WTC11 (cell line): ENCODE measurements at regions not wholly inside any gene's neighbourhood (a gene's known extent, or its start where the extent isn't known, plus 50 kb on each side); places are given as distances from the start of the nearest gene placed in this dataset.
A peak's percentile ranks its signal among the peaks of the same experiment; 100 is the strongest.

Experiments used
- ATAC-seq: fragments of 200-7000 bp; cut with Tn5 transposase; 2 replicates; pipeline ENCODE4 v1.10.0; 2021; ENCODE audit warnings: mild to moderate bottlenecking, moderate library complexity
- CTCF ChIA-PET: fragments of 300-600 bp; sonication (Branson Sonifier 250); formaldehyde crosslinking; loops from one replicate; lab custom pipeline; 2021; ENCODE audit warnings: antibody characterized with exemption; lab: Charles Lee
- POLR2A ChIA-PET: fragments of 350-600 bp; sonication (Branson Sonifier 250); formaldehyde crosslinking; loops from one replicate; lab custom pipeline; 2021; ENCODE audit warnings: antibody characterized with exemption; lab: Charles Lee
- DNase-seq: peaks from one replicate; pipeline ENCODE4 v3.0.0; 2021; ENCODE audit warnings: low spot score
- H3K27ac Mint-ChIP-seq: 2 replicates; pipeline ENCODE4 v1.8.0; 2021; ENCODE audit warnings: mixed read lengths
- H3K27me3 Mint-ChIP-seq: 2 replicates; pipeline ENCODE4 v1.8.0; 2021; ENCODE audit warnings: low read depth, mild to moderate bottlenecking, moderate library complexity, mixed read lengths
- H3K36me3 Mint-ChIP-seq: 2 replicates; pipeline ENCODE4 v1.8.0; 2021; ENCODE audit warnings: mixed read lengths
- H3K4me1 Mint-ChIP-seq: 2 replicates; pipeline ENCODE4 v1.8.0; 2022; ENCODE audit warnings: mixed read lengths
- H3K4me3 Mint-ChIP-seq: 2 replicates; pipeline ENCODE4 v1.8.0; 2021; ENCODE audit warnings: mild to moderate bottlenecking, moderate library complexity, mixed read lengths
- H3K9me3 Mint-ChIP-seq: 2 replicates; pipeline ENCODE4 v1.8.0; 2021; ENCODE audit warnings: mixed read lengths
- ATF6 ChIP-seq: sonication (generic); formaldehyde crosslinking; IDR thresholded peaks from 2 replicates; pipeline ENCODE4 v1.8.1; 2023; ENCODE audit warnings: mild to moderate bottlenecking, missing genetic modification reagents
- E2F5 ChIP-seq: sonication (generic); formaldehyde crosslinking; IDR thresholded peaks from 2 replicates; pipeline ENCODE4 v1.8.1; 2022; ENCODE audit warnings: mild to moderate bottlenecking, moderate library complexity, missing genetic modification reagents
- FOXP4 ChIP-seq: sonication (generic); formaldehyde crosslinking; IDR thresholded peaks from 2 replicates; pipeline ENCODE4 v1.8.0; 2022; ENCODE audit warnings: mild to moderate bottlenecking, missing genetic modification reagents
- GRHL2 ChIP-seq: fragments of 250-450 bp; sonication (Bioruptor Pico); IDR thresholded peaks from 2 replicates; pipeline ENCODE4 v1.8.0; 2022; ENCODE audit warnings: mild to moderate bottlenecking, moderate library complexity; ENCODE audit not compliant: insufficient replicate concordance, severe bottlenecking
- JUN ChIP-seq: sonication (generic); formaldehyde crosslinking; IDR thresholded peaks from 2 replicates; pipeline ENCODE4 v1.8.0; 2023; ENCODE audit warnings: mild to moderate bottlenecking, missing genetic modification reagents
- MXD4 ChIP-seq: fragments of 250-450 bp; sonication (Bioruptor Pico); IDR thresholded peaks from 2 replicates; pipeline ENCODE4 v1.8.0; 2021; ENCODE audit warnings: mild to moderate bottlenecking, moderate library complexity, borderline replicate concordance
- NFE2L1 ChIP-seq: sonication (generic); formaldehyde crosslinking; IDR thresholded peaks from 2 replicates; pipeline ENCODE4 v1.8.1; 2023; ENCODE audit warnings: missing genetic modification reagents
- NR1H2 ChIP-seq: sonication (generic); formaldehyde crosslinking; IDR thresholded peaks from 2 replicates; pipeline ENCODE4 v1.9.0; 2021; ENCODE audit warnings: mild to moderate bottlenecking, moderate library complexity, missing genetic modification reagents
- PRDM15 ChIP-seq: sonication (generic); formaldehyde crosslinking; IDR thresholded peaks from 2 replicates; pipeline ENCODE4 v1.8.0; 2022; ENCODE audit warnings: missing genetic modification reagents
- PREB ChIP-seq: sonication (generic); formaldehyde crosslinking; IDR thresholded peaks from 2 replicates; pipeline ENCODE4 v1.8.1; 2022; ENCODE audit warnings: mild to moderate bottlenecking, missing genetic modification reagents, moderate library complexity, borderline replicate concordance
- SMAD3 ChIP-seq: sonication (generic); formaldehyde crosslinking; IDR thresholded peaks from 2 replicates; pipeline ENCODE4 v1.8.0; 2022; ENCODE audit warnings: missing genetic modification reagents, mild to moderate bottlenecking, borderline replicate concordance
- STAT6 ChIP-seq: sonication (generic); formaldehyde crosslinking; conservative IDR thresholded peaks from 2 replicates; pipeline ENCODE4 v1.8.1; 2023; ENCODE audit warnings: mild to moderate bottlenecking, low read depth, missing genetic modification reagents, moderate library complexity
- TEAD1 ChIP-seq: sonication (generic); formaldehyde crosslinking; IDR thresholded peaks from 2 replicates; pipeline ENCODE4 v1.8.0; 2022; ENCODE audit warnings: mild to moderate bottlenecking, missing genetic modification reagents
- ZNF121 ChIP-seq: sonication (generic); formaldehyde crosslinking; IDR thresholded peaks from 2 replicates; pipeline ENCODE4 v1.8.0; 2023; ENCODE audit warnings: missing genetic modification reagents
- ZNF219 ChIP-seq: sonication (generic); formaldehyde crosslinking; IDR thresholded peaks from 2 replicates; pipeline ENCODE4 v1.8.0; 2023; ENCODE audit warnings: missing genetic modification reagents, mild to moderate bottlenecking, borderline replicate concordance
- ZNF671 ChIP-seq: fragments of 250-450 bp; sonication (Bioruptor Pico); IDR thresholded peaks from 2 replicates; pipeline ENCODE4 v1.8.0; 2021; ENCODE audit warnings: mild to moderate bottlenecking

- ChIA-PET CTCF (no interaction called here), POLR2A (no interaction called here)
- Mint-ChIP-seq H3K9me3 (peaks cover 21% of the 10 kb centered on the region), H3K27me3 (peaks cover 7% of the 10 kb centered on the region), H3K27ac (no peak overlapping the region)
- ATAC-seq (no peak), DNase-seq (no peak)
- TF ChIP-seq ZNF671 (no peak), JUN (no peak), FOXP4 (CRISPR knock-in tag) (no peak), MXD4 (no peak)
- TF ChIP-seq, all 79 proteins: peak for 0
- Mint-ChIP-seq H3K4me3 (no peak overlapping the region), H3K4me1 (peaks cover 10% of the 10 kb centered on the region), H3K36me3 (no peaks in the 10 kb centered on the region)
These were observed 54.0 kb upstream of the CXCL14 start for GRCh38 chr5:135632798-135633197.

- POLR2A ChIA-PET = no interaction called here
- ATAC-seq (no peak), DNase-seq (no peak)
- H3K9me3 Mint-ChIP-seq = peaks cover 27% of the 10 kb centered on the region
- no peaks in the 10 kb centered on the region for H3K36me3 Mint-ChIP-seq
- peaks cover 9% of the 10 kb centered on the region for H3K27me3 Mint-ChIP-seq
- H3K4me1 Mint-ChIP-seq = peaks cover 10% of the 10 kb centered on the region
- CTCF ChIA-PET = no interaction called here
- H3K27ac Mint-ChIP-seq = no peak overlapping the region
- TF ChIP-seq TEAD1 (CRISPR knock-in tag) (no peak), ATF6 (CRISPR knock-in tag) (no peak), SMAD3 (no peak), PRDM15 (CRISPR knock-in tag) (no peak), PREB (no peak), STAT6 (no peak)
- no peak overlapping the region for H3K4me3 Mint-ChIP-seq
These were observed 52.6 kb upstream of the CXCL14 start for GRCh38 chr5:135631391-135631790.

GRCh38 chr5:135629666-135630065 lies 50.9 kb upstream of the CXCL14 start:
- Mint-ChIP-seq H3K4me3 (no peak overlapping the region), H3K4me1 (peaks cover 10% of the 10 kb centered on the region), H3K27ac (peak overlapping the region; percentile 24; the same call in 1 of the 2 replicates), H3K9me3 (peaks cover 27% of the 10 kb centered on the region), H3K27me3 (peaks cover 9% of the 10 kb centered on the region), H3K36me3 (no peaks in the 10 kb centered on the region)
- no peak for DNase-seq
- no peak for ATAC-seq
- ChIA-PET POLR2A (no interaction called here), CTCF (interaction anchor here (1.7 kb wide), 1 partner anchor 63 kb away, joined by 3 read pairs; no protein-coding TSS in a partner anchor)
- TF ChIP-seq ZNF671 = no peak
- no peak for TF ChIP-seq ZNF121 (CRISPR knock-in tag)
- no peak for TF ChIP-seq E2F5 (CRISPR knock-in tag)
- TF ChIP-seq NR1H2 = no peak
- no peak for TF ChIP-seq GRHL2 (CRISPR knock-in tag)
- no peak for TF ChIP-seq JUN
- TF ChIP-seq ZNF219 (CRISPR knock-in tag) = no peak
- TF ChIP-seq NFE2L1 = no peak
- no peak for TF ChIP-seq STAT6
